Retinal pigment epithelial cell (primary cell): ENCODE measurements at regions not wholly inside any gene's neighbourhood (a gene's known extent, or its start where the extent isn't known, plus 50 kb on each side); places are given as distances from the start of the nearest gene placed in this dataset.

Experiments
- DNase-seq: peaks from one replicate; pipeline ENCODE4 v3.0.0-alpha.2; 2010; ENCODE audit warnings: low read depth
- H3K4me3 ChIP-seq: 2 replicates; pipeline ENCODE4 v1.5.1; 2011; ENCODE audit warnings: mild to moderate bottlenecking, low read length, control low read depth, moderate library complexity
- TF ChIP-seq, protein P1 (sequence below): conservative IDR thresholded peaks from 2 replicates; pipeline ENCODE4 v1.5.1; 2011; ENCODE audit warnings: low read depth, low read length, control low read depth, inconsistent platforms

- DNase-seq, result no peak
- H3K4me3 ChIP-seq, result no peak overlapping the region
Observed at GRCh38 chr5:111887706-111888105, 130.7 kb upstream of the NREP start.

DNA sequence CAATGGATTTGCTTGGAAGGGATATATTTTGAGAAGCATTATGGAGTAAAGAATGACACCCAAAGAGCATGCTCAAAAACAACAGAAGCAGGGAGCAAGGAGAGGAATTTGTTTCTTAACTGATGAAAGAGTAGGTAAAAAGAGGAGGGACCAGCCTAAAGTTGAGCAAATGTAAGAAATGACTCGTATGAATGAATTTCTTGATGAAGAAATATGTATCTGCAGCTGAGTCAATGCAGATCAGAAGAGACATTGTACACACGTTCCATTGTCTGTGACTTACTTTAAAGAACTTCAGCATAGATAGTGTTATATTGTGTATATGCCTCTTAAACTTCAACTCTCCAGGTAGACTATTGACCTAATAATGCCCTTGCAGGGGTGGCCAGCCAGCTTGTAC, 112.7 kb upstream of the NREP start:
- H3K4me3 ChIP-seq, result no peak overlapping the region
- TF ChIP-seq, protein P1, sequence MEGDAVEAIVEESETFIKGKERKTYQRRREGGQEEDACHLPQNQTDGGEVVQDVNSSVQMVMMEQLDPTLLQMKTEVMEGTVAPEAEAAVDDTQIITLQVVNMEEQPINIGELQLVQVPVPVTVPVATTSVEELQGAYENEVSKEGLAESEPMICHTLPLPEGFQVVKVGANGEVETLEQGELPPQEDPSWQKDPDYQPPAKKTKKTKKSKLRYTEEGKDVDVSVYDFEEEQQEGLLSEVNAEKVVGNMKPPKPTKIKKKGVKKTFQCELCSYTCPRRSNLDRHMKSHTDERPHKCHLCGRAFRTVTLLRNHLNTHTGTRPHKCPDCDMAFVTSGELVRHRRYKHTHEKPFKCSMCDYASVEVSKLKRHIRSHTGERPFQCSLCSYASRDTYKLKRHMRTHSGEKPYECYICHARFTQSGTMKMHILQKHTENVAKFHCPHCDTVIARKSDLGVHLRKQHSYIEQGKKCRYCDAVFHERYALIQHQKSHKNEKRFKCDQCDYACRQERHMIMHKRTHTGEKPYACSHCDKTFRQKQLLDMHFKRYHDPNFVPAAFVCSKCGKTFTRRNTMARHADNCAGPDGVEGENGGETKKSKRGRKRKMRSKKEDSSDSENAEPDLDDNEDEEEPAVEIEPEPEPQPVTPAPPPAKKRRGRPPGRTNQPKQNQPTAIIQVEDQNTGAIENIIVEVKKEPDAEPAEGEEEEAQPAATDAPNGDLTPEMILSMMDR, result no peak
- DNase-seq, result no peak

More at GRCh38 chr5:111887706-111888105, 130.7 kb upstream of the NREP start:
- TF ChIP-seq, protein P1, result no peak

GRCh38 chr5:111865356-111865755, 108.4 kb upstream of the NREP start:
- no peak for DNase-seq
- no peak overlapping the region for H3K4me3 ChIP-seq
- TF ChIP-seq, protein P1, result no peak

DNA sequence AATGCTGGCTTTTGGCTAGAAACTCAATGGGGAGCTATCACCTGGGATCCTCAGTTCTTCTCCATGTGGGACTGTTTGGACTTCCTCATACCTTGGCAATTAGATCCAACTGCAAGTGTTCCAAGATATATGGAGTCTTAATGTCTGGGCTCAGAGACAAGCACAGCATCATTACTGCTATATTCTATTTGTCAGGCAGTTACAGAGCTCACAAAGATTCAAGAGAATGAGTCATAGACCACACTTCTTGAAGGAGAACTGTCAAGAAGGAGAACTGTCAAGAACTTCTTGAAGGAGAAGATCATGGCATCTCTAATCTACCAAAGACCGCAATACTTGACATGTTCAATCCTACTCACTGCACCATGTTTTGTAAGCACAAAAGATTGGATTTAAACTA, 106.8 kb upstream of the NREP start:
- H3K4me3 ChIP-seq, result no peak overlapping the region
- no peak for DNase-seq
- TF ChIP-seq, protein P1, result no peak

GRCh38 chr5:111859533-111860270, 102.7 kb upstream of the NREP start:
- TF ChIP-seq, protein P1, result no peak
- DNase-seq, result peak; percentile 93

GRCh38 chr5:111859031-111859430, 102.0 kb upstream of the NREP start:
- no peak for DNase-seq
- TF ChIP-seq, protein P1, result no peak
- no peak overlapping the region for H3K4me3 ChIP-seq

More at GRCh38 chr5:111859533-111860270, 102.7 kb upstream of the NREP start:
- H3K4me3 ChIP-seq, result no peak overlapping the region

GRCh38 chr5:111857623-111858022, 100.6 kb upstream of the NREP start:
- H3K4me3 ChIP-seq, result no peak overlapping the region
- TF ChIP-seq, protein P1, result peak; percentile 19
- no peak for DNase-seq
